ENCODE measurements at regions not wholly inside any gene's neighbourhood (a gene's known extent, or its start where the extent isn't known, plus 50 kb on each side); places are given as distances from the start of the nearest gene placed in this dataset.

DNA sequence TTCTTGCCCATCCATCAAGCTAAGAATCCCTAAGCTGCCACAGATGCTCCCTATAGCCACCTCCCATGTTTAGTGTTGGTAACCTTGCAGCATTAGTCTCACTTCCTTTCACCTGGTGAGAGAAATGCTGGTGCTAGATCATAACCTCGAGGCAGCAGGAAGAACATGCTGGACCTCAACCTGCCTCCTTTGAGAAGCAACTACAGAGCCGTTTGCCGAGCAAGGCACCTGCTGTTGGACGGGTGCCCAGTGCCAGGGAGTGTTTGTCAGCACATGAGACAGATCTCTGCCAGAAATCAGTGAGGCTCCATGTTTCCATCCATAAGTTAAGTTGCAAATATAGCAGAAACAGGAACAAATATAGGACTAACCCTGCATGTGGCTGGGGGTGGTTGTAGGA is 955.7 kb downstream of the TUSC7 start:
- no peak overlapping the region for H3K4me3 Mint-ChIP-seq

GRCh38 chr3:117666325-117666724 is 956.7 kb downstream of the TUSC7 start:
- DNase-seq (no peak), ATAC-seq (no peak)
- POLR2A ChIA-PET, result no interaction called here
- Mint-ChIP-seq H3K9me3 (peaks cover 0 to 23% (median 5%) of the 10 kb centered on the region in 9 donors), H3K4me1 (no peaks in the 10 kb centered on the region), H3K36me3 (no peaks in the 10 kb centered on the region), H3K4me3 (no peak overlapping the region), H3K27me3 (no peaks in the 10 kb centered on the region), H3K27ac (no peak overlapping the region)

More for the DNA sequence above, 955.7 kb downstream of the TUSC7 start:
- no peaks in the 10 kb centered on the region for H3K4me1 Mint-ChIP-seq
- DNase-seq, result no peak
- POLR2A ChIA-PET, result no interaction called here
- H3K27ac Mint-ChIP-seq, result no peak overlapping the region
- H3K36me3 Mint-ChIP-seq, result no peaks in the 10 kb centered on the region
- peaks cover 0 to 22% (median 5%) of the 10 kb centered on the region in 9 donors for H3K9me3 Mint-ChIP-seq
- no peak for ATAC-seq
- H3K27me3 Mint-ChIP-seq, result no peaks in the 10 kb centered on the region

- DNase-seq (no peak), ATAC-seq (no peak)
- Mint-ChIP-seq H3K4me3 (no peak overlapping the region), H3K27me3 (no peaks in the 10 kb centered on the region), H3K27ac (no peak overlapping the region), H3K4me1 (no peaks in the 10 kb centered on the region), H3K36me3 (no peaks in the 10 kb centered on the region), H3K9me3 (peaks cover 0 to 25% (median 5%) of the 10 kb centered on the region in 9 donors)
- POLR2A ChIA-PET, result no interaction called here
Observed at GRCh38 chr3:117666812-117667211, 957.2 kb downstream of the TUSC7 start.

DNA sequence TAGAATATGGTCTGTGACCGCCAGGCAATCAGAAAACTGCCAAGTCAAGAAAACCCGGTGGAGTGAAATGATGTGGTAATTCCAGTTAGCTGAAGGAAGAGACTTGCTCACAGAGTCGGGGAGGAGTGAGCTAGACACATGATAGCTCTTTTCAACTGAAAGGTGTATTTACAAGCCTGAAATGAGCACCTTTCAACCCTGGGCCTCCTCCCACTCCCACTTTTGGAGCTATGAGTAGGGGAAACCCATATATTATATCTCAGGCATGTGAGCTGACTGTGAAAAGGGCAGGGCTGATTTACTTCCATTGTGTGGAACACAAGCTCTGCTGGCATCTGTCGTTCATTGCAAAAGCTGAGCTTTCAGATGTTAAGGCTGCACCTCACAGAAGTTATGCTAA is 960.2 kb downstream of the TUSC7 start:
- no peak overlapping the region for H3K27ac Mint-ChIP-seq
- DNase-seq, result no peak
- H3K4me1 Mint-ChIP-seq, result no peaks in the 10 kb centered on the region
- no peaks in the 10 kb centered on the region for H3K27me3 Mint-ChIP-seq
- H3K4me3 Mint-ChIP-seq, result no peak overlapping the region
- ATAC-seq, result no peak
- H3K36me3 Mint-ChIP-seq, result no peaks in the 10 kb centered on the region
- POLR2A ChIA-PET, result no interaction called here
- H3K9me3 Mint-ChIP-seq, result peaks cover 0 to 25% (median 4%) of the 10 kb centered on the region in 9 donors

GRCh38 chr3:117671722-117672318 is 962.2 kb downstream of the TUSC7 start:
- Mint-ChIP-seq H3K36me3 (no peaks in the 10 kb centered on the region), H3K4me3 (no peak overlapping the region), H3K9me3 (peaks cover 0 to 25% (median 4%) of the 10 kb centered on the region in 9 donors), H3K4me1 (no peaks in the 10 kb centered on the region), H3K27ac (no peak overlapping the region), H3K27me3 (no peaks in the 10 kb centered on the region)
- DNase-seq, result no peak
- no peak for ATAC-seq
- POLR2A ChIA-PET, result no interaction called here

- H3K27ac Mint-ChIP-seq, result no peak overlapping the region
- no peak for DNase-seq
Observed at GRCh38 chr3:117674321-117674720, 964.7 kb downstream of the TUSC7 start.

DNA sequence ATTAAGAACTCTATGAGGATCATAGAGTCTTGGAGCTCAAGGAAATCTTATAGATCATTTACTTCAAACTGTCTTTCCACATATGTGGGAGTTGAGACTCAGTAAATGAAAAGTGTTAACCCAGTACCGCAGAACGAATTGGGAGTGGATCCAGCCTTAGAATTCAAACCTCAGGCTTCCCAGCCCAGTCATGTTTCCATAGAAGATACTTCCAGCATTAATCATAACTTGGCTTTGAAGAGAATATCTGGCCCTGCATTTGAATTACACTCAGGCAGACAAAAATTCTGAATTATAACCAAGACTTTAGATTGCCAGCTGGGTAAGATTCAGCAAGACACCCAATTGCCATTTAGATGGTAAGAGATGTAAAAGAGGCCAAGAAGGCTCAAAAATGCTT is 972.0 kb downstream of the TUSC7 start:
- Mint-ChIP-seq H3K9me3 (peaks cover 0 to 10% (median 0%) of the 10 kb centered on the region in 9 donors), H3K36me3 (no peaks in the 10 kb centered on the region), H3K4me1 (no peaks in the 10 kb centered on the region), H3K27me3 (no peaks in the 10 kb centered on the region), H3K4me3 (no peak overlapping the region), H3K27ac (no peak overlapping the region)
- DNase-seq (no peak), ATAC-seq (no peak)
- POLR2A ChIA-PET, result no interaction called here

More at GRCh38 chr3:117674321-117674720, 964.7 kb downstream of the TUSC7 start:
- Mint-ChIP-seq H3K9me3 (peaks cover 0 to 16% (median 2%) of the 10 kb centered on the region in 9 donors), H3K4me3 (no peak overlapping the region), H3K27me3 (no peaks in the 10 kb centered on the region), H3K36me3 (no peaks in the 10 kb centered on the region), H3K4me1 (no peaks in the 10 kb centered on the region)
- POLR2A ChIA-PET, result no interaction called here
- no peak for ATAC-seq

DNA sequence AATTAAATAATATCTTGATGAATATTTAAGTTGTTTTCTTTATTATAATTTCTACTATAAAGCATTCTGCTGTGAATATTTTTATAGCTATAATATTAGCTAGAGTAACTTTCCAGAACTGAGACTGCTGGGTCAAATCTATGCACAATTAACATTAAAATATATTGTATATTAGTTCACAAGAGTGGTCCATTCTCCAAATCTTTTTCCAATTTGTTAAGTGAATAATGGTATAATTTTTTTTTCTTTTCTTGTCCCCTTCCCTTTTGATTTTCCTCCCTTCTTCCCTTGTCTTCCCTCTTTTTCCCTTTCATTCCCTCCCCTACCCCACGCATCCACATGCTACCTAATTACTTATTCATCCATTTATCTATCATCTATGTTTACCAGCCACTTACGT is 977.5 kb downstream of the TUSC7 start:
- H3K36me3 Mint-ChIP-seq, result no peaks in the 10 kb centered on the region
- POLR2A ChIA-PET, result no interaction called here
- H3K27ac Mint-ChIP-seq, result no peak overlapping the region
- ATAC-seq (no peak), DNase-seq (no peak)
- H3K27me3 Mint-ChIP-seq, result no peaks in the 10 kb centered on the region
- peaks cover 0 to 10% (median 0%) of the 10 kb centered on the region in 9 donors for H3K9me3 Mint-ChIP-seq
- H3K4me3 Mint-ChIP-seq, result no peak overlapping the region
- H3K4me1 Mint-ChIP-seq, result no peaks in the 10 kb centered on the region

GRCh38 chr3:117688583-117688982 is 979.0 kb downstream of the TUSC7 start:
- no peaks in the 10 kb centered on the region for H3K36me3 Mint-ChIP-seq
- DNase-seq (no peak), ATAC-seq (no peak)
- no peaks in the 10 kb centered on the region for H3K27me3 Mint-ChIP-seq
- peaks cover 0 to 10% (median 2%) of the 10 kb centered on the region in 9 donors for H3K9me3 Mint-ChIP-seq
- no peak overlapping the region for H3K27ac Mint-ChIP-seq
- no peak overlapping the region for H3K4me3 Mint-ChIP-seq
- POLR2A ChIA-PET, result no interaction called here
- no peaks in the 10 kb centered on the region for H3K4me1 Mint-ChIP-seq

DNA sequence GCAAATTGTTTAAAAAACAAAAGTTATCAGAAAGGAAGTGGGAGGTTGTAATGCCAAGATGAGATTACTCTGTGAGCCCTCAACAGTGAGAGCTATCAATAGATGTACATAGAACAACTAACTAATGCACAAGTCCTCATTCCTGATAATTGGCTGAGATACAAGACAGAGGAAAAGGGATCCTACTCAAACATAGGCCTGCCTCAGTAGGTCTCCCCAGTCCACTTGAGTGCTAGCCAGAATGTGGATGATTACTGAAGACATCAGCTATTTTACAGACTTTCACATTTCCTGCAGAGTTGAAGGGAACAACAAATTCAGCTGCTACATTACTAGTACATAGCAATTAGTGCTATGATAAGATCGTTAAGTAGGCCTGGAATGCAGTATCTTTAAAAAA is 981.9 kb downstream of the TUSC7 start:
- no peak for DNase-seq
- no peak for ATAC-seq
- Mint-ChIP-seq H3K4me3 (no peak overlapping the region), H3K27ac (no peak overlapping the region), H3K9me3 (peaks cover 0 to 16% (median 3%) of the 10 kb centered on the region in 9 donors), H3K36me3 (no peaks in the 10 kb centered on the region), H3K27me3 (peaks cover 0 to 4% (median 0%) of the 10 kb centered on the region in 5 donors), H3K4me1 (no peaks in the 10 kb centered on the region)
- POLR2A ChIA-PET, result no interaction called here

DNA sequence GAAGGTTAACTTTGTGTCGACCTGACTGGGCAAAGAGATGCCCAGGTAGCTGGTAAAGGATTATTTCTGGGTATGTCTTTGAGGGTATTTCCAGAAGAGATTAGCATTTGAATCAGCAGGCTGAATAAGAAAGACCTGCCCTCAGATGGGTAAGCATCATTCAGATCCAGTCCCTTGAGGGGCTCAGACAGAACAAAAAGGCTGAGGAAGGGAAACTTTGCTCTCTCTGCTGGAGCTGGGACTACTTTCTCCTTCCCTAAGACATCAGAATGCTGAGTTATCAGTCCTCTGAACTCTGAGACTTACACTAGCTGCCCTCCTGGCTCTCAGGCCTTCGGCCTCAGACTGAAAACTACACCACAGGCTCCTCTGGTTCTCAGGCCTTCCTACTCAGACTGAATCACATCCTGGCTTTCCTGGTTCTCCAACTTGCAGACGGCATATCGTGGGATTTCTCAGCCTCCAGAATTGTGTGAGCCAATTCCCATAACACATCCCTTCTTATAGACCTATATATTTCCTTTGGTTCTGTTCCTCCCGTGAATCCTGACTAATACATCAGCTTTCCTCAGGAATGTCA is 982.9 kb downstream of the TUSC7 start:
- Mint-ChIP-seq H3K36me3 (no peaks in the 10 kb centered on the region), H3K27me3 (peaks cover 0 to 4% (median 0%) of the 10 kb centered on the region in 5 donors), H3K4me1 (no peaks in the 10 kb centered on the region), H3K27ac (no peak overlapping the region), H3K4me3 (no peak overlapping the region), H3K9me3 (peaks cover 0 to 21% (median 3%) of the 10 kb centered on the region in 9 donors)
- DNase-seq (no peak), ATAC-seq (no peak)
- POLR2A ChIA-PET, result no interaction called here

DNA sequence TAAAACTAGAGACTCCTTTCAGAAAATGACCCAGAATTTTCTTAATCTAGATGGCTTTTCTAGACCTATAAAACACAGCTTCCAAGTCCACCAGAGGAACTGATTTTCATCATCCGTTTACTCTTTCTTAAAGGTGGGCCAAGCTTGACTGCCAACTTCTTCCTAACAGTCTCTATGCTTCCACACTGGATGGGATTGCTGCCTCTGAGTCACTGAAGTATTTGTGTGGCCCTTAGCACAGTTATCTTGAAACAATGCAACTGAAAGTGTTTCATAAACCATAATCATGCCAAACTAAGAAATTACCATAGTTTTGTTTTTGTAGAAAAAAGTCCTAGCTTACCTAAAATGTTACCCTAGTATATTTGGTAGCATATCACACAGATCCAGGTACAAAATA is 985.7 kb downstream of the TUSC7 start:
- POLR2A ChIA-PET, result no interaction called here
- H3K4me1 Mint-ChIP-seq, result no peaks in the 10 kb centered on the region
- H3K4me3 Mint-ChIP-seq, result no peak overlapping the region
- peaks cover 0 to 4% (median 0%) of the 10 kb centered on the region in 5 donors for H3K27me3 Mint-ChIP-seq
- H3K36me3 Mint-ChIP-seq, result no peaks in the 10 kb centered on the region
- no peak for ATAC-seq
- H3K27ac Mint-ChIP-seq, result no peak overlapping the region
- H3K9me3 Mint-ChIP-seq, result peaks cover 0 to 21% (median 3%) of the 10 kb centered on the region in 9 donors
- DNase-seq, result no peak

- Mint-ChIP-seq H3K9me3 (peaks cover 0 to 28% (median 4%) of the 10 kb centered on the region in 9 donors), H3K36me3 (no peaks in the 10 kb centered on the region), H3K4me1 (no peaks in the 10 kb centered on the region), H3K27me3 (peaks cover 0 to 4% (median 0%) of the 10 kb centered on the region in 5 donors), H3K27ac (no peak overlapping the region), H3K4me3 (no peak overlapping the region)
- POLR2A ChIA-PET, result no interaction called here
- ATAC-seq (no peak), DNase-seq (no peak)
Observed at GRCh38 chr3:117695871-117696645, 986.5 kb downstream of the TUSC7 start.
